Gastroesophageal sphincter (tissue), 4 donors: ENCODE measurements at regions not wholly inside any gene's neighbourhood (a gene's known extent, or its start where the extent isn't known, plus 50 kb on each side); places are given as distances from the start of the nearest gene placed in this dataset.

ENCODE experiments used
- ATAC-seq: fragments of 150-250 bp; one replicate; pipeline ENCODE4 v1.9.1; 2016; ENCODE audit warnings: mild to moderate bottlenecking, moderate library complexity
- H3K27ac ChIP-seq, 4 donors: fragments of 200-600 bp; sonication (generic) in 3 of 4; 1 replicate in 3 of 4; 2 replicates in 1 of 4; pipeline ENCODE4 v1.5.1; 2016 to 2019
- H3K27me3 ChIP-seq: fragments of 200-600 bp; sonication (generic); one replicate; pipeline ENCODE4 v1.5.1; 2019
- H3K36me3 ChIP-seq, 2 donors: fragments of 200-600 bp; sonication (generic); one replicate each; pipeline ENCODE4 v1.5.1; 2019; ENCODE audit warnings: control low read depth in 1 of 2
- H3K4me1 ChIP-seq, 3 donors: fragments of 200-600 bp; sonication (generic); 1 replicate in 2 of 3; 2 replicates in 1 of 3; pipeline ENCODE4 v1.5.1; 2016 to 2019; ENCODE audit warnings: control low read depth in 2 of 3
- H3K4me3 ChIP-seq, 2 donors: fragments of 200-600 bp; sonication (generic); one replicate each; pipeline ENCODE4 v1.5.1; 2019; ENCODE audit warnings: mild to moderate bottlenecking in 1 of 2, moderate library complexity in 1 of 2
- H3K9me3 ChIP-seq, 3 donors: fragments of 200-600 bp; sonication (generic); one replicate each; pipeline ENCODE4 v1.5.1; 2017 to 2019; ENCODE audit warnings: control low read depth in 2 of 3
- EP300 ChIP-seq: sonication (generic); formaldehyde crosslinking; IDR thresholded peaks from one replicate; pipeline ENCODE4 v1.6.1; 2017; ENCODE audit warnings: antibody characterized with exemption, mild to moderate bottlenecking
- POLR2A ChIP-seq, 2 donors: fragments of 450-650 bp; IDR thresholded peaks; one replicate each; pipeline ENCODE4 v1.6.1; 2017; ENCODE audit warnings: antibody characterized with exemption in 2 of 2, mild to moderate bottlenecking in 2 of 2, moderate library complexity in 1 of 2
- POLR2AphosphoS5 ChIP-seq: sonication (generic); formaldehyde crosslinking; IDR thresholded peaks from one replicate; pipeline ENCODE4 v1.6.1; 2017; ENCODE audit warnings: antibody characterized with exemption
- WGBS, 2 donors: methylation state at CpG; one replicate each; pipeline ENCODE4 v1.1.5; 2018; ENCODE audit warnings: low coverage in 1 of 2; 5-methylcytosine and 5-hydroxymethylcytosine counted together
- TF ChIP-seq, protein P1 (sequence below), 4 experiments: fragments of 200-600 bp in 2 of 4; fragments of 450-650 bp in 2 of 4; sonication (generic) in 1 of 4; IDR thresholded peaks; one replicate each; pipeline ENCODE4 v1.5.1; 2017 to 2019; ENCODE audit warnings: antibody characterized with exemption in 4 of 4, mild to moderate bottlenecking in 2 of 4, moderate library complexity in 2 of 4

DNA sequence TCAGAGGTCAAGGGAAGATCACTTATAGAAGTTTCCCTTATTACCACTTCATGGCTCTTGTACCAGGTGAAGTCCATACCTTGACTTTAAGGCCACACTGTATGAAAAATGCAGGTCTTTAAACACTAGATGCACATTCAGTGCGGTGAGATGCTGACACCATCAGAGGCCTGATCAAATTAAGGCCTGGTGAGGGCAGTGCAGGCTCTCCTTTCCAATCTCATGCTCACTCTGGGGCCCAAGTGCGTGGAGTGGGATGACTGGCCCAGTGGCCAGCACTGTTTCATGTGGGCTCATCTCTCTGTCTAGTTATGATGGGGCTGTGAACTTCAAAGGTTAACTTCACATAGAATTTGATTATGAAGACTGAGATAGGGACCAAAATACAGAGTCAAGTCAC is 281.1 kb downstream of the SLC4A3 start:
- 100% methylated on average over 2 of the region's 2 CpGs; no CpG with 5 or more reads in 1 of the 2 donors for WGBS, 2 donors
- Histone ChIP-seq H3K36me3 (no peaks in the 10 kb centered on the region), H3K27me3 (peaks cover 2% of the 10 kb centered on the region), H3K4me1 (peaks cover 0 to 11% (median 0%) of the 10 kb centered on the region in 3 donors), H3K27ac (no peak overlapping the region), H3K4me3 (no peak overlapping the region), H3K9me3 (no peaks in the 10 kb centered on the region)
- no peak for ATAC-seq
- TF ChIP-seq POLR2A (IDR thresholded peaks at IDR 0.05) (no peak), EP300 (no peak)
- TF ChIP-seq, protein P1, sequence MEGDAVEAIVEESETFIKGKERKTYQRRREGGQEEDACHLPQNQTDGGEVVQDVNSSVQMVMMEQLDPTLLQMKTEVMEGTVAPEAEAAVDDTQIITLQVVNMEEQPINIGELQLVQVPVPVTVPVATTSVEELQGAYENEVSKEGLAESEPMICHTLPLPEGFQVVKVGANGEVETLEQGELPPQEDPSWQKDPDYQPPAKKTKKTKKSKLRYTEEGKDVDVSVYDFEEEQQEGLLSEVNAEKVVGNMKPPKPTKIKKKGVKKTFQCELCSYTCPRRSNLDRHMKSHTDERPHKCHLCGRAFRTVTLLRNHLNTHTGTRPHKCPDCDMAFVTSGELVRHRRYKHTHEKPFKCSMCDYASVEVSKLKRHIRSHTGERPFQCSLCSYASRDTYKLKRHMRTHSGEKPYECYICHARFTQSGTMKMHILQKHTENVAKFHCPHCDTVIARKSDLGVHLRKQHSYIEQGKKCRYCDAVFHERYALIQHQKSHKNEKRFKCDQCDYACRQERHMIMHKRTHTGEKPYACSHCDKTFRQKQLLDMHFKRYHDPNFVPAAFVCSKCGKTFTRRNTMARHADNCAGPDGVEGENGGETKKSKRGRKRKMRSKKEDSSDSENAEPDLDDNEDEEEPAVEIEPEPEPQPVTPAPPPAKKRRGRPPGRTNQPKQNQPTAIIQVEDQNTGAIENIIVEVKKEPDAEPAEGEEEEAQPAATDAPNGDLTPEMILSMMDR (IDR thresholded peaks at IDR 0.05) = no peak

DNA sequence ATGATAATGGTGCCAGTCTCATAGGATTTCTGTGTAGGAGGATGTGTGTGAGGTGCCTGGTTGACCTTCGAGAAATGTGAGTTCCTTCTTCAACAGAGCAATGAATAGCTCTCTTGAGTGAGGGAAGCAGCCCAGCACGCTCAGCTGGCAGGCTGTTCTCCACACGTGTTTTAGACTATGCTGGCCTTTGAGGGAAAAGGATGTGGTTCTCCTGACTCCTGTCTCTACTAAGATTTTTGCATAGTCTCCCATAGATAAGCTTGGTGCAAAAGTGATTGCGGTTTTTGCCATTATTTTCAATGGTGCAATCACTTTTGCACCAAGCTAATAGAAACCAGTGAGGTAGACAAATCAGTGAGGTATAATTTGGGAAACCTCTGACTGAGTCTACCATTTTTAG is 284.1 kb downstream of the SLC4A3 start:
- Histone ChIP-seq H3K27me3 (no peaks in the 10 kb centered on the region), H3K27ac (no peak overlapping the region), H3K4me1 (peaks cover 0 to 11% (median 0%) of the 10 kb centered on the region in 3 donors), H3K4me3 (no peak overlapping the region), H3K36me3 (no peaks in the 10 kb centered on the region), H3K9me3 (no peaks in the 10 kb centered on the region)
- no peak for ATAC-seq
- 85% methylated on average over 3 of the region's 4 CpGs; no CpG with 5 or more reads in 1 of the 2 donors for WGBS, 2 donors
- TF ChIP-seq POLR2AphosphoS5 (no peak), POLR2A (IDR thresholded peaks at IDR 0.05) (no peak), EP300 (no peak)
- TF ChIP-seq, protein P1 (IDR thresholded peaks at IDR 0.05) = no peak

DNA sequence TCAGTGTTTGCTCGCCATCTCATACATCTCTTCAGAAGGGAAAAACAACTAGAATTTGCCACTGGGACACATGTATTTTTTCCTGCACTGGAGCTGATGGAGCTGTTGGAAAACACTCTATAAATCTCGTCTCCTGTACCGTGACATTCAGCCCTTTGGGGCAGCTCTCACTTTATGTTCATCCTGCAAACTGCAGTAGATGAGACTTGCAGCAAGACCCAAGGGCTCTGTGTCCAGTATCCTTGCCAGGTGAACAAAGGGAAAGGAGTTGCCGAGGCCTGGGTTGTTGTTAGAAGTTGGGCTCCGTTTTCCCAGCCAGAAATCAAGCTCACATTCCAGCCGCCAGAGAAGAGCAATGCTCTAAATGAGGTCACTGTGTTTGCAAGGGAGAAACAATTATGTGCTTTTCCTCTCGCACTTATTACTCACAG is 285.1 kb downstream of the SLC4A3 start:
- Histone ChIP-seq H3K9me3 (no peaks in the 10 kb centered on the region), H3K27me3 (no peaks in the 10 kb centered on the region), H3K36me3 (no peaks in the 10 kb centered on the region), H3K4me1 (peaks cover 0 to 11% (median 0%) of the 10 kb centered on the region in 3 donors), H3K4me3 (no peak overlapping the region), H3K27ac (no peak overlapping the region)
- peak; percentile 66 for ATAC-seq
- TF ChIP-seq POLR2A (IDR thresholded peaks at IDR 0.05) = no peak
- TF ChIP-seq, protein P1 (IDR thresholded peaks at IDR 0.05) = peak in 3 of 4 experiments; percentile 24 to 56 (median 42)
- WGBS, 2 donors = 10 to 17% methylated on average over 6 to 7 of the region's 7 CpGs

DNA sequence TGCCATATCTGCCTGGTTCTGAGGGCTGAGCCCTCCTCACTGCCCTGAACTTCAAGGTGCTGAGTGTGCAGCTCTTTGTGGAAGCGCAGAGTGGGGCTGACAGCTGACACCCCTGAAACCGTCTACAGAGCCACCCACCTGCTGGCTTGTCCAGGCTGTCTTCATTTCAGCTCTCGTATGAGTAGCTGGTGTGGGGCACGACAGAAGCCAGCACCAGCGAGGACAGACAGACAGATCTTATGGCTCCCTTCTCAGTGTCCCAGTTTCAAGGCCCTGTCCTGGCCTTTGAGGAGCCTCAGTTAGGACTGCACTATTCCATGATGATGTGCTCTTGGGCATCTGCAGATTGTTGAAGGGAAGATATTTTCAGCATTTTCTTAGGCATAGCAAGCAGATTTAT is 287.1 kb downstream of the SLC4A3 start:
- no peaks in the 10 kb centered on the region for H3K36me3 ChIP-seq
- H3K4me3 ChIP-seq = no peak overlapping the region
- ATAC-seq = no peak
- H3K27ac ChIP-seq = no peak overlapping the region
- H3K27me3 ChIP-seq = no peaks in the 10 kb centered on the region
- H3K9me3 ChIP-seq = no peaks in the 10 kb centered on the region
- TF ChIP-seq, protein P1 (IDR thresholded peaks at IDR 0.05) = no peak
- no peak for TF ChIP-seq POLR2A (IDR thresholded peaks at IDR 0.05)
- TF ChIP-seq POLR2AphosphoS5 = no peak
- TF ChIP-seq EP300 = no peak
- H3K4me1 ChIP-seq = peaks cover 0 to 11% (median 0%) of the 10 kb centered on the region in 3 donors
- WGBS, 2 donors = 100% methylated on average over 1 of the region's 5 CpGs; no CpG with 5 or more reads in 1 of the 2 donors

DNA sequence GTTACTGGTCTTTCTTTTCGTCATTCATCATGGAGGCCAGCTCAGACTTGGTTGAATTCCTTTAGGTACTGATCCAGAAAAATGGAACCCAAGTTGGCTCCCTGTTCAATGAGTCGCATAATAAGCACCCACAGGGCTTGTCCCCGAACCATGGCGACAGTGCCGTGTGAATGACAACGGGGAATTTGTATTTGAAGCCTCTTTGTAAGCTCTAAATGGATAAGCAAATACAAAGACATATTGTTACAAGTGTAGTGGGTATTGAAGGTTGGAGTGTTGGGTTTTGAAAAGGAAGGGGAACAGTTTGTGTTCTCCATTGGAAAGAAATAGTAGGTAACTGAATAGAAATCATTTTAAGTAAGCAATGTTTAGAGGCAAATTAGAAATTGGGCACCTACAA is 288.9 kb downstream of the SLC4A3 start:
- WGBS, 2 donors = 90 to 99% methylated on average over 2 to 6 of the region's 6 CpGs

More for the DNA sequence above, 288.9 kb downstream of the SLC4A3 start:
- H3K27me3 ChIP-seq = no peaks in the 10 kb centered on the region
- ATAC-seq = no peak
- no peak overlapping the region for H3K27ac ChIP-seq
- TF ChIP-seq, protein P1 (IDR thresholded peaks at IDR 0.05) = no peak
- TF ChIP-seq EP300 = no peak
- no peak for TF ChIP-seq POLR2A (IDR thresholded peaks at IDR 0.05)
- no peak for TF ChIP-seq POLR2AphosphoS5
- no peaks in the 10 kb centered on the region for H3K36me3 ChIP-seq
- peaks cover 0 to 11% (median 0%) of the 10 kb centered on the region in 3 donors for H3K4me1 ChIP-seq
- no peak overlapping the region for H3K4me3 ChIP-seq
- H3K9me3 ChIP-seq = no peaks in the 10 kb centered on the region
